KMS-11 (cell line): ENCODE measurements at regions not wholly inside any gene's neighbourhood (a gene's known extent, or its start where the extent isn't known, plus 50 kb on each side); places are given as distances from the start of the nearest gene placed in this dataset.

Source experiments
- H2AFZ ChIP-seq: fragments of 200-600 bp; sonication (generic); 2 replicates; pipeline ENCODE4 v1.6.1; 2016; ENCODE audit warnings: antibody characterized with exemption, mixed run types, low read depth
- H3K27ac ChIP-seq: fragments of 200-600 bp; sonication (generic); 2 replicates; pipeline ENCODE4 v1.6.1; 2016; ENCODE audit warnings: mild to moderate bottlenecking, mixed run types
- H3K27me3 ChIP-seq: fragments of 200-600 bp; sonication (generic); 2 replicates; pipeline ENCODE4 v1.6.1; 2017; ENCODE audit warnings: mild to moderate bottlenecking, low read depth, mixed run types, moderate library complexity; ENCODE audit not compliant: insufficient read depth
- H3K36me3 ChIP-seq: fragments of 200-600 bp; sonication (generic); 2 replicates; pipeline ENCODE4 v1.6.1; 2017; ENCODE audit warnings: mild to moderate bottlenecking, mixed run types; ENCODE audit not compliant: insufficient read depth
- H3K4me1 ChIP-seq: fragments of 200-600 bp; sonication (generic); 2 replicates; pipeline ENCODE4 v1.6.1; 2016; ENCODE audit warnings: mild to moderate bottlenecking, low read depth, mixed run types; ENCODE audit not compliant: poor library complexity, severe bottlenecking
- H3K4me2 ChIP-seq: fragments of 200-600 bp; sonication (generic); 2 replicates; pipeline ENCODE4 v1.7.0; 2016; ENCODE audit warnings: mild to moderate bottlenecking, mixed run types
- H3K4me3 ChIP-seq: fragments of 200-600 bp; sonication (generic); IDR thresholded peaks from 2 replicates; pipeline ENCODE4 v1.6.1; 2017; ENCODE audit warnings: low read depth, low read length, mixed read lengths; ENCODE audit not compliant: insufficient read depth
- H3K79me2 ChIP-seq: fragments of 200-600 bp; sonication (generic); 2 replicates; pipeline ENCODE4 v1.6.1; 2016; ENCODE audit warnings: low read depth, mixed run types; ENCODE audit not compliant: insufficient read depth
- H3K9ac ChIP-seq: fragments of 200-600 bp; sonication (generic); 2 replicates; pipeline ENCODE4 v1.6.1; 2016; ENCODE audit warnings: mild to moderate bottlenecking, mixed run types
- H4K20me1 ChIP-seq: fragments of 200-600 bp; sonication (generic); 2 replicates; pipeline ENCODE4 v1.6.1; 2016; ENCODE audit warnings: mild to moderate bottlenecking, mixed run types; ENCODE audit not compliant: insufficient read depth
- CTCF ChIP-seq: fragments of 200-600 bp; sonication (generic); conservative IDR thresholded peaks from 2 replicates; pipeline ENCODE4 v1.6.1; 2017; ENCODE audit warnings: low read depth, mild to moderate bottlenecking, antibody characterized with exemption, low read length, moderate library complexity, mixed read lengths

GRCh38 chr2:58502931-58503330 lies 261.8 kb upstream of the FANCL start:
- Histone ChIP-seq H3K4me2 (no peak overlapping the region), H3K27ac (no peak overlapping the region), H3K4me3 (no peak overlapping the region), H4K20me1 (no peaks in the 10 kb centered on the region), H3K36me3 (no peaks in the 10 kb centered on the region), H3K4me1 (no peaks in the 10 kb centered on the region), H2AFZ (no peak overlapping the region), H3K27me3 (no peaks in the 10 kb centered on the region), H3K9ac (no peak overlapping the region), H3K79me2 (no peaks in the 10 kb centered on the region)
- no peak for TF ChIP-seq CTCF

GRCh38 chr2:58501371-58502160 lies 260.4 kb upstream of the FANCL start:
- no peak overlapping the region for H3K9ac ChIP-seq
- TF ChIP-seq CTCF: no peak
- H3K27ac ChIP-seq: no peak overlapping the region
- no peaks in the 10 kb centered on the region for H3K79me2 ChIP-seq
- H2AFZ ChIP-seq: no peak overlapping the region
- no peaks in the 10 kb centered on the region for H3K36me3 ChIP-seq
- H3K4me2 ChIP-seq: no peak overlapping the region
- H4K20me1 ChIP-seq: no peaks in the 10 kb centered on the region
- no peaks in the 10 kb centered on the region for H3K27me3 ChIP-seq
- H3K4me1 ChIP-seq: no peaks in the 10 kb centered on the region
- no peak overlapping the region for H3K4me3 ChIP-seq

- no peak overlapping the region for H3K4me3 ChIP-seq
- H2AFZ ChIP-seq: no peak overlapping the region
- H3K36me3 ChIP-seq: no peaks in the 10 kb centered on the region
- no peaks in the 10 kb centered on the region for H3K27me3 ChIP-seq
- no peak overlapping the region for H3K4me2 ChIP-seq
- no peak overlapping the region for H3K9ac ChIP-seq
- H3K27ac ChIP-seq: no peak overlapping the region
- no peaks in the 10 kb centered on the region for H3K4me1 ChIP-seq
- H3K79me2 ChIP-seq: no peaks in the 10 kb centered on the region
- no peaks in the 10 kb centered on the region for H4K20me1 ChIP-seq
- TF ChIP-seq CTCF: no peak
Observed at GRCh38 chr2:58497168-58497567, 256.0 kb upstream of the FANCL start.

- Histone ChIP-seq H2AFZ (no peak overlapping the region), H3K4me3 (no peak overlapping the region), H3K27ac (no peak overlapping the region), H3K9ac (no peak overlapping the region), H3K27me3 (no peaks in the 10 kb centered on the region), H3K79me2 (no peaks in the 10 kb centered on the region), H3K36me3 (no peaks in the 10 kb centered on the region), H3K4me1 (no peaks in the 10 kb centered on the region), H4K20me1 (no peaks in the 10 kb centered on the region), H3K4me2 (no peak overlapping the region)
- no peak for TF ChIP-seq CTCF
Observed at GRCh38 chr2:58495806-58496205, 254.7 kb upstream of the FANCL start.
